PC-9 (cell line): ENCODE measurements at regions not wholly inside any gene's neighbourhood (a gene's known extent, or its start where the extent isn't known, plus 50 kb on each side); places are given as distances from the start of the nearest gene placed in this dataset.
"Not testable (repeated sequence)": the region's sequence is repeated elsewhere in the genome, so short reads cannot be mapped to it uniquely, and the experiment has no call there.

Source experiments
- BruUV-seq: library from RNA; stranded (reverse); fragments of 400-500 nt; replicated peaks from 2 replicates; lab custom pipeline; 2021; lab: Mats Ljungman, UMichigan
- CTCF ChIA-PET: fragments of 300-600 bp; sonication (Branson Sonifier 250); formaldehyde crosslinking; loops from one replicate; lab custom pipeline; 2022; ENCODE audit warnings: antibody characterized with exemption; lab: Charles Lee
- POLR2A ChIA-PET: fragments of 300-600 bp; sonication (Branson Sonifier 250); formaldehyde crosslinking; loops from one replicate; lab custom pipeline; 2022; ENCODE audit warnings: antibody characterized with exemption; ENCODE audit not compliant: unreplicated experiment; lab: Charles Lee
- DNase-seq, 2 experiments: peaks; one replicate each; pipeline versions ENCODE4 v3.0.0 to v3.0.0-alpha.2; 2015 to 2022; ENCODE audit warnings: mixed read lengths in 1 of 2
- H2AFZ ChIP-seq: fragments of 200-600 bp; sonication (generic); 2 replicates; pipeline ENCODE4 v1.8.1; 2017; ENCODE audit warnings: antibody characterized with exemption
- H3F3A ChIP-seq: fragments of 200-600 bp; sonication (generic); 2 replicates; pipeline ENCODE4 v1.8.1; 2017; ENCODE audit warnings: antibody characterized with exemption, mild to moderate bottlenecking, low read depth; ENCODE audit not compliant: insufficient read depth
- H3K27ac ChIP-seq: fragments of 200-600 bp; sonication (generic); 2 replicates; pipeline ENCODE4 v1.6.1; 2016; ENCODE audit warnings: mixed run types
- H3K27me3 ChIP-seq: fragments of 200-600 bp; sonication (generic); 2 replicates; pipeline ENCODE4 v1.6.1; 2016; ENCODE audit warnings: low read depth, mixed run types; ENCODE audit not compliant: insufficient read depth
- H3K36me3 ChIP-seq: fragments of 200-600 bp; sonication (generic); 2 replicates; pipeline ENCODE4 v1.6.1; 2016; ENCODE audit warnings: low read depth, mixed run types
- H3K4me1 ChIP-seq: fragments of 200-600 bp; sonication (generic); replicated peaks from 2 replicates; pipeline ENCODE4 v1.6.1; 2016; ENCODE audit warnings: mixed run types; ENCODE audit not compliant: insufficient read depth
- H3K4me2 ChIP-seq: fragments of 200-600 bp; sonication (generic); 2 replicates; pipeline ENCODE4 v1.6.1; 2017; ENCODE audit warnings: mixed run types
- H3K4me3 ChIP-seq: fragments of 200-600 bp; sonication (generic); 2 replicates; pipeline ENCODE4 v1.6.1; 2016; ENCODE audit warnings: mixed run types
- H3K79me2 ChIP-seq: fragments of 200-600 bp; sonication (generic); 2 replicates; pipeline ENCODE4 v1.6.1; 2017; ENCODE audit warnings: low read depth, mixed run types
- H3K9me2 ChIP-seq: fragments of 200-600 bp; sonication (generic); 2 replicates; pipeline ENCODE4 v1.8.1; 2017; ENCODE audit warnings: mild to moderate bottlenecking; ENCODE audit not compliant: insufficient read depth
- H3K9me3 ChIP-seq: fragments of 200-600 bp; sonication (generic); 2 replicates; pipeline ENCODE4 v1.8.1; 2016; ENCODE audit warnings: low read depth; ENCODE audit not compliant: insufficient read depth
- H4K20me1 ChIP-seq: fragments of 200-600 bp; sonication (generic); 2 replicates; pipeline ENCODE4 v1.8.1; 2017; ENCODE audit not compliant: insufficient read depth
- EZH2 ChIP-seq: fragments of 200-600 bp; sonication (generic); IDR thresholded peaks from 2 replicates; pipeline ENCODE4 v1.8.0; 2017; ENCODE audit warnings: antibody characterized with exemption, low read depth
- intact Hi-C: fragments of 100-400 bp; cut with micrococcal nuclease; formaldehyde crosslinking; loops from one replicate; pipeline ENCODE4 v1.10.0; 2022; ENCODE audit not compliant: unreplicated experiment
- TF ChIP-seq, protein P1 (sequence below): fragments of 200-600 bp; sonication (generic); conservative IDR thresholded peaks from 2 replicates; pipeline ENCODE4 v1.6.1; 2017; ENCODE audit warnings: mixed run types, antibody characterized with exemption, mild to moderate bottlenecking, moderate library complexity

DNA sequence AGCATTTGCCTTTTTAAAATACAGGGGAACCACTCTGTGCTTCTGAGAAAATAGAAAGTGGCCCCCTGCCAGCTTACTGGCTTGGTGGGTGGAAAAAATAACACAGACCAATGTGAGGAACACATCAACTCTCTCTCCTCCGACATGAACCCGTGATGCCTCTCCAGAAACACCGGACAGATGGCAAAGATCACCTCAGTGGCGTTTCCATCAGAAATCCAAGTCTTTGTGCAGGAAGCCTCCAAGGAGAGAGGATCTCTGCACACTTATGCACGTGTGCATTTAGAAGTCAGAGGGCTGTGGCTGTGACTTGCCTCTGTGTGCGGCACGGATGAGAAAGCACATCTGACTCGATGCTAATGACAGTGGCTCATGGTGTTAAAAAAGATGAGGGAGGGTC is 112.3 kb upstream of the KLF12 start:
- DNase-seq, result no peak
- H3K4me3 ChIP-seq, result no peak overlapping the region
- H3K9me3 ChIP-seq, result no peaks in the 10 kb centered on the region
- H2AFZ ChIP-seq, result no peak overlapping the region
- no peaks in the 10 kb centered on the region for H3K27me3 ChIP-seq
- H3K27ac ChIP-seq, result no peak overlapping the region
- H3K4me1 ChIP-seq, result no peaks in the 10 kb centered on the region
- intact Hi-C loops, result no loop called here
- POLR2A ChIA-PET, result no interaction called here
- no TSS peak for BruUV-seq
- H4K20me1 ChIP-seq, result no peaks in the 10 kb centered on the region
- H3K4me2 ChIP-seq, result no peak overlapping the region
- no peaks in the 10 kb centered on the region for H3K79me2 ChIP-seq
- H3K36me3 ChIP-seq, result no peaks in the 10 kb centered on the region
- CTCF ChIA-PET, result no interaction called here
- no peaks in the 10 kb centered on the region for H3F3A ChIP-seq
- TF ChIP-seq EZH2, result no peak
- TF ChIP-seq, protein P1, sequence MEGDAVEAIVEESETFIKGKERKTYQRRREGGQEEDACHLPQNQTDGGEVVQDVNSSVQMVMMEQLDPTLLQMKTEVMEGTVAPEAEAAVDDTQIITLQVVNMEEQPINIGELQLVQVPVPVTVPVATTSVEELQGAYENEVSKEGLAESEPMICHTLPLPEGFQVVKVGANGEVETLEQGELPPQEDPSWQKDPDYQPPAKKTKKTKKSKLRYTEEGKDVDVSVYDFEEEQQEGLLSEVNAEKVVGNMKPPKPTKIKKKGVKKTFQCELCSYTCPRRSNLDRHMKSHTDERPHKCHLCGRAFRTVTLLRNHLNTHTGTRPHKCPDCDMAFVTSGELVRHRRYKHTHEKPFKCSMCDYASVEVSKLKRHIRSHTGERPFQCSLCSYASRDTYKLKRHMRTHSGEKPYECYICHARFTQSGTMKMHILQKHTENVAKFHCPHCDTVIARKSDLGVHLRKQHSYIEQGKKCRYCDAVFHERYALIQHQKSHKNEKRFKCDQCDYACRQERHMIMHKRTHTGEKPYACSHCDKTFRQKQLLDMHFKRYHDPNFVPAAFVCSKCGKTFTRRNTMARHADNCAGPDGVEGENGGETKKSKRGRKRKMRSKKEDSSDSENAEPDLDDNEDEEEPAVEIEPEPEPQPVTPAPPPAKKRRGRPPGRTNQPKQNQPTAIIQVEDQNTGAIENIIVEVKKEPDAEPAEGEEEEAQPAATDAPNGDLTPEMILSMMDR, result no peak
- no peaks in the 10 kb centered on the region for H3K9me2 ChIP-seq

DNA sequence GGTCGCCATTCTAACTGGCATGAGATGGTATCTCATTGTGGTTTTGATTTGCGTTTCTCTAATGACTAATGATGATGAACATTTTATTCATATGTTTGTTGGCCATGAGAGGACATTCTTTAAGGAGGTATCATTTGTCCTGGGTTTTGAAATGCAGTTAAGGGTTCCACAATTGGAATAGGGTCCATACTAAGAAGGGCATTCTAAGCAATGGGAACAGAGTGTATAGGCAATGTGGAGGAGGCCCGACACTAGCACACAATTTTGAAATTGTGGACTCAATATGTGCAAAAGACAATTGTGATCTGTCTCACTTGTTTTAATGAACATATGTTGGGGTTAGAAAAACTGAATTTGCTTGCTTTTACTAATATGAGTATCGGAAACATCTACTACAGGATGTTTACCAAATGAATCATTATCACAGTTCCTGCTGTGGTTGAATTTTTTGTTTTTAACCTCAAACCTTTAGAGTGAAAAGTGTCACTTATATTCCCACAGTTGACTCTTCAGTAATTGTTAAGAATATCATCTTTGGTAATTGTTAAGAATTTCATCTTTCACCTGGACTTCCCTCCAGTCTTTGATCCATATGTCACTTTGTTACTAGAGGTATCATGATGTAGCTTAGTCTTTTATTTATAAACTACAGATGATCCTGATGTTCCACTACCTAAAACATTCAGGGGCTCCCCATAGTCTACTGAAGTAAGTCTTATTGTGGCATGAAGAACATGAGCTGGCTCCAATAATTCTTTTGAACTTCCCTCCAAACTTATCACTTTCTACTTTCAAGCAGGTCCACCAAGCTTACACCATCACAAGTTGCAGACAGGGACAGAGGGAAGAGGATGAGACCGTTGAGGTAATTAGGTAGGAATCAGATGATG is 109.7 kb upstream of the KLF12 start:
- H3K79me2 ChIP-seq, result no peaks in the 10 kb centered on the region
- H3K4me3 ChIP-seq, result no peak overlapping the region
- H3K27ac ChIP-seq, result no peak overlapping the region
- H3F3A ChIP-seq, result no peaks in the 10 kb centered on the region
- TF ChIP-seq, protein P1, result no peak
- no peak for TF ChIP-seq EZH2
- intact Hi-C loops, result no loop called here
- no peak overlapping the region for H2AFZ ChIP-seq
- no peak overlapping the region for H3K4me2 ChIP-seq
- no peaks in the 10 kb centered on the region for H3K27me3 ChIP-seq
- H4K20me1 ChIP-seq, result no peaks in the 10 kb centered on the region
- no peaks in the 10 kb centered on the region for H3K9me3 ChIP-seq
- H3K4me1 ChIP-seq, result no peaks in the 10 kb centered on the region
- POLR2A ChIA-PET, result no interaction called here
- H3K36me3 ChIP-seq, result no peaks in the 10 kb centered on the region
- CTCF ChIA-PET, result no interaction called here
- no TSS peak for BruUV-seq
- no peaks in the 10 kb centered on the region for H3K9me2 ChIP-seq
- no peak for DNase-seq

DNA sequence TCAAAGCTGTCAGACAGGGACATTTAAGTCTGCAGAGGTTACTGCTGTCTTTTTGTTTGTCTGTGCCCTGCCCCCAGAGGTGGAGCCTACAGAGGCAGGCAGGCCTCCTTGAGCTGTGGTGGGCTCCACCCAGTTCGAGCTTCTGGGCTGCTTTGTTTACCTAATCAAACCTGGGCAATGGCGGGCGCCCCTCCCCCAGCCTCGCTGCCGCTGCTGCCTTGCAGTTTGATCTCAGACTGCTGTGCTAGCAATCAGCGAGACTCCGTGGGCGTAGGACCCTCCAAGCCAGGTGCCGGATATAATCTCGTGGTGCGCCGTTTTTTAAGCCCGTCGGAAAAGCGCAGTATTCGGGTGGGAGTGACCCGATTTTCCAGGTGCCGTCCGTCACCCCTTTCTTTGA is 107.1 kb upstream of the KLF12 start:
- H3K36me3 ChIP-seq, H3K9me2 ChIP-seq, H3K4me2 ChIP-seq, POLR2A ChIA-PET, H3K9me3 ChIP-seq, intact Hi-C loops, H3K4me3 ChIP-seq, H3K27ac ChIP-seq, H3K4me1 ChIP-seq, H3K79me2 ChIP-seq, H4K20me1 ChIP-seq, DNase-seq, CTCF ChIA-PET, H3F3A ChIP-seq, BruUV-seq, H3K27me3 ChIP-seq, H2AFZ ChIP-seq: not testable (repeated sequence)
